C4-2B (cell line): ENCODE measurements at regions not wholly inside any gene's neighbourhood (a gene's known extent, or its start where the extent isn't known, plus 50 kb on each side); places are given as distances from the start of the nearest gene placed in this dataset.

Experiments used
- ZFX ChIP-seq: fragments of 450-650 bp; IDR thresholded peaks from 2 replicates; pipeline ENCODE4 v1.6.1; 2017
- TF ChIP-seq, protein P1 (sequence below): fragments of 450-650 bp; conservative IDR thresholded peaks from 2 replicates; pipeline ENCODE4 v1.5.1; 2017; ENCODE audit warnings: mild to moderate bottlenecking

DNA sequence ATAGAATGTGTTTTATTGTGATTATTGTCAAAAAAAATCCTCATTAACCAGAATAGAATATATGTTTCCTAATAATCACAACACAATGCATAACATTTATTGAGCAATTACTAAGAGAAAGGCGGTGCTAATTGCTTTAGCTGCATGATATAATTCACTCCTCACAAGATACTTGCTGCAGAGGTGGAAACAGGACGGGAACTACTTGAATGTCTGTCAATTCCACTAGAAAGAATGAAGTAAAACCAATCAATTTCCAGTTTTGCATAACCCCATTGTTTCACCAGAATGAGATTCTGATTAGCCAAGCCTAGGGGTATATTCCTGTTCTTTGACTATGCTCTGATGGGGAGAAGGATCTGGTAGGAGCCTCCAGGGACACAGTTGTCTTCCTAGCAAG lies 239.1 kb upstream of the NRP1 start:
- TF ChIP-seq, protein P1, sequence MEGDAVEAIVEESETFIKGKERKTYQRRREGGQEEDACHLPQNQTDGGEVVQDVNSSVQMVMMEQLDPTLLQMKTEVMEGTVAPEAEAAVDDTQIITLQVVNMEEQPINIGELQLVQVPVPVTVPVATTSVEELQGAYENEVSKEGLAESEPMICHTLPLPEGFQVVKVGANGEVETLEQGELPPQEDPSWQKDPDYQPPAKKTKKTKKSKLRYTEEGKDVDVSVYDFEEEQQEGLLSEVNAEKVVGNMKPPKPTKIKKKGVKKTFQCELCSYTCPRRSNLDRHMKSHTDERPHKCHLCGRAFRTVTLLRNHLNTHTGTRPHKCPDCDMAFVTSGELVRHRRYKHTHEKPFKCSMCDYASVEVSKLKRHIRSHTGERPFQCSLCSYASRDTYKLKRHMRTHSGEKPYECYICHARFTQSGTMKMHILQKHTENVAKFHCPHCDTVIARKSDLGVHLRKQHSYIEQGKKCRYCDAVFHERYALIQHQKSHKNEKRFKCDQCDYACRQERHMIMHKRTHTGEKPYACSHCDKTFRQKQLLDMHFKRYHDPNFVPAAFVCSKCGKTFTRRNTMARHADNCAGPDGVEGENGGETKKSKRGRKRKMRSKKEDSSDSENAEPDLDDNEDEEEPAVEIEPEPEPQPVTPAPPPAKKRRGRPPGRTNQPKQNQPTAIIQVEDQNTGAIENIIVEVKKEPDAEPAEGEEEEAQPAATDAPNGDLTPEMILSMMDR, result no peak
- no peak for TF ChIP-seq ZFX
